ENCODE measurements at regions not wholly inside any gene's neighbourhood (a gene's known extent, or its start where the extent isn't known, plus 50 kb on each side); places are given as distances from the start of the nearest gene placed in this dataset.
"Not testable (repeated sequence)": the region's sequence is repeated elsewhere in the genome, so short reads cannot be mapped to it uniquely, and the experiment has no call there.

DNA sequence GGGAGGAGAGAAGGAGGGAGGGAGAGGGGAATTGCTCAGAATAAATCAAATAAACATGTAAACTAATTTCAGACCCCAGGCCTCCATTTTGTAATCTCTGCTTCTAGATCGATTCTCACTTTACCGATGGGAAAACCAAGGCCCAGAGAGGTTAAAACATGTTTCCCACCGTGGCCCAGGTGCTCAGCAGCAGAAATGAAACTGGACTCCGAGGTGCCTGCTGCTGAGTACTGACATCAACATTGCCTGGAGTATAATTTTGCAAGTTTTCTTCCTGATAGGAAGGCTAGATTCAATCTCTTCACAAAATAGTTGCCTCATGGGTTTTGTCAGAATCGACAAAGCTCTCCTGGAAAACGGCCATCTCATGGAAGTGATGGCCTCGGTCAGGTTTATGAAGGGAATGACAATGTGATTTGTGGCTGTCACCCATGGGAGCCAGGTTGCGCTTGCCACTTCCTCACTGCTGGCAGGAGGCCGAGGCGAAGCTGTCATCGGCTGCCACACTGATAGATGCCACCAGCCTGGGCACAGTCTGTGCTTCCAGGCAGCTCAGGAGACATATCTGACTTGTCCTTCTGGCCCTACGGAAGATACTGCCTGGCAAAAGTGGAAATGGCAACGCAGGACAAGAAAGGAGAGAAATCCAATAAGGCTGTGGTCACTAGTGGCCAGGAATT lies 133.1 kb upstream of the LRRN1 start:
- no peak overlapping the region for H3K4me3 Mint-ChIP-seq
- H3K4me1 Mint-ChIP-seq: peaks cover 5% of the 10 kb centered on the region
- H3K9me3 Mint-ChIP-seq (ENCODE audit: low read depth): peaks cover 5% of the 10 kb centered on the region
- ATAC-seq (no peak), DNase-seq (no peak)
- no peak overlapping the region for H3K27ac Mint-ChIP-seq
- no peaks in the 10 kb centered on the region for H3K36me3 Mint-ChIP-seq
- CTCF ChIA-PET: no interaction called here
- H3K27me3 Mint-ChIP-seq: peaks cover 3% of the 10 kb centered on the region

DNA sequence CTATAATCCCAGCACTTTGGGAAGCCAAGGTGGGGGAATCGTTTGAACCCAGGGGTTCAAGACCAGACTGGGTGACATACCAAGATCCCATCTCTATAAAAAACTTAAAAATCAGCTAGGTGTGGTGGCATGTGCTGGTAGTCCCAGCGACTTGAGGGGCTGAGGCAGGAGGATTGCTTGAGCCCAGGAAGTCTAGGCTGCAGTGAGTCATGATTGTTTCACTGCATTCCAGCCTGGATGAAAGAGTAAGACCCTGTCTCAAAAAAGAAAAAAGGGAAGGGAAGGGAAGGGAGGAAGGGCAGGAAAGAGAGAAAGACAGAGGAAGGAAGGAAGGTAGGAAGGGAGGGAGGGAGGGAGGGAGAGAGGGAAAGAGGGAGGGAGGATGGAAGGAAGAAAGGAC lies 133.7 kb upstream of the LRRN1 start:
- Mint-ChIP-seq H3K27me3 (peaks cover 3% of the 10 kb centered on the region), H3K27ac (no peak overlapping the region), H3K9me3 (ENCODE audit: low read depth) (peaks cover 5% of the 10 kb centered on the region), H3K4me1 (peaks cover 5% of the 10 kb centered on the region), H3K4me3 (no peak overlapping the region), H3K36me3 (no peaks in the 10 kb centered on the region)
- ATAC-seq (no peak), DNase-seq (no peak)
- CTCF ChIA-PET: no interaction called here

DNA sequence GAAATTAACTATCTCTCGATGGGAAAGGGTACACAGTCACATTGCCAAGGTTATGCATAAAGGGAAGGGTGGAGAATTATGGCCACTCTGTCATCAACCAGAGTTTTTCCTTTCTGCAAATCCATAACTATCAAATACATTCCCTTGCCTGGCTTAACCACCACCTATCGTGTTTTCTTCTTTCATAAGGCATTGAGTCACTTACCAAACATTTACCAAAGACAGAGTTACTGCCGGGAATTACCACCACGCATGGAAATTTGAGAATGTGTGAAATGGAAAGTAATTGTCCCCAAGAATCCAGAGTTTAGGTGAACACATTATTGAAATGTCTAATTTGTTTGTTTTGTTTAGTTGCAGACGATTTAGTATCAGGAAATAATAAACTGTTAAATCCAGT lies 134.3 kb upstream of the LRRN1 start:
- Mint-ChIP-seq H3K4me1 (peaks cover 5% of the 10 kb centered on the region), H3K9me3 (ENCODE audit: low read depth) (peaks cover 5% of the 10 kb centered on the region), H3K27ac (no peak overlapping the region), H3K36me3 (no peaks in the 10 kb centered on the region), H3K4me3 (no peak overlapping the region), H3K27me3 (peaks cover 3% of the 10 kb centered on the region)
- ATAC-seq (no peak), DNase-seq (no peak)
- CTCF ChIA-PET: no interaction called here

DNA sequence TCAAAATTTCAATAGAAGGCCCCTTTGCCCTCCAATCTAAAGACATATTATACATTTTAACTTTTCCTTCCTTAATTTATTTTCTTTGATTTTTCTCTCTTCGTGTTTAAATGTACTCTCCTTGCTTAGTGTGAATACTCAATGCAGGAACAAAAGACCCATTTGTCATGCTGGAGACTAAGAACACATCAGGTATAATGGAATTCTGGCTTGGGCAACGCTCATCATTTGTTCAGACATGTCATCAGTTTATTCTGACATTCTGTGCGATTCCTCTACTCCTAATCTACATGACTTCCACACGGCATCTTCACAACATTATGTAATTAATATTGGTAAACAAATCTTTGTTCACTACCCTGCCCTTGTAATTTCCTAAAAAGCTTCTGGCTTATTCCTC lies 136.6 kb upstream of the LRRN1 start:
- H3K27ac Mint-ChIP-seq: no peak overlapping the region
- H3K9me3 Mint-ChIP-seq (ENCODE audit: low read depth): no peaks in the 10 kb centered on the region
- no peak overlapping the region for H3K4me3 Mint-ChIP-seq
- peaks cover 5% of the 10 kb centered on the region for H3K4me1 Mint-ChIP-seq
- H3K36me3 Mint-ChIP-seq: no peaks in the 10 kb centered on the region
- peaks cover 3% of the 10 kb centered on the region for H3K27me3 Mint-ChIP-seq
- no peak for ATAC-seq
- DNase-seq: no peak
- CTCF ChIA-PET: no interaction called here

DNA sequence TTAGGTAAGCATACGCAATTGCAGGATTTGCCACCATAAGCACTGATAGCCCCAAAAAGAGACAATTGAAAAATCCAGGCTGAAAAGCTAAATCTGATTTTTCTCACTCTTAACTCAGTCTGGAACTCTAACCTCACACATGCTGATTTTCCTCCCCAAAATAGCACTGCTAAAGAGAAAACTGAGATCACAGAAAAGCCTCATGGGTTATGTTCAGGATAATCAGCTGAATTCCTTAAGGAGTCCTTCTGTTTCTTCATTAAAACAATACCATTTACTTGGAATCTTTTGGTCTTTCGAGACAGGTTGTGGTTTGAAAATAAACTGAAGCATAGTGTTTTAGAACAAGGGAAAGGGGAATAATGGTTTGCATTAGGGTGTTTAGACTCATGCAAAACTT lies 144.3 kb upstream of the LRRN1 start:
- no peaks in the 10 kb centered on the region for H3K27me3 Mint-ChIP-seq
- no peak overlapping the region for H3K27ac Mint-ChIP-seq
- H3K4me1 Mint-ChIP-seq: no peaks in the 10 kb centered on the region

DNA sequence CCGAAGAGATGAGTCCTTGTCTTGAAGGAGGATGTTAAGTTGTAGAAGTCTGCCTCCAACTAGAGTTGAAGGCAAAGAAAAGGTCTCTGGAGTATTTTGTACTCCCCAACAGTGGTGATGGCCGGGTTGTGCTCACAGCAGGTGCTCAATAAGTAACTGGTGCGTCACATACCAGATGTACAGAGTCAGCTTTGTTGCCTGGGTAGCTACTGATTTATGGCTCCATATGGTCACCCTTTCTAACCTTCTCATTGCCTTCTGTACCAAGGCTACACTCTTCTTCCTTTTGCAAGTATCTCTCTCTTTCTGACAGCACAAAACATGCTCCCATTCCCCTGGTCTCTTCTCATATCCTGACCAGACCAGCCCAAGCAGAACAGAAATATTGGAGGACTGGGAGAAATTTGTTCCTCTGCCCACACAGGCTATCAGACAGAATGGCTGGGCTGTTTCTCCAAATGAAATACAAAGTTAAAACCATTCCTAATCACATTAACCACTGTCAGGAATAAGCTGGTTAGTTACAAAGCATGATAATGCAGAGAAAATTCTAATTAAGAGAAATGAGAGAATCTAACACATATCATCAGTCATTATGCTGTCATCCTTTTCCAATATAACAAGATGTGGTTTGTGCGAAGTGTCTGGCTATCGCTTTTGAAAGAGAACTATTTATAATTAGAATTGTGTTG lies 150.1 kb upstream of the LRRN1 start:
- Mint-ChIP-seq H3K36me3 (no peaks in the 10 kb centered on the region), H3K27me3 (no peaks in the 10 kb centered on the region), H3K4me1 (no peaks in the 10 kb centered on the region), H3K9me3 (ENCODE audit: low read depth) (no peaks in the 10 kb centered on the region), H3K4me3 (no peak overlapping the region), H3K27ac (no peak overlapping the region)
- CTCF ChIA-PET: no interaction called here
- ATAC-seq (no peak), DNase-seq (no peak)

More for the DNA sequence above, 144.3 kb upstream of the LRRN1 start:
- CTCF ChIA-PET: no interaction called here
- no peaks in the 10 kb centered on the region for H3K9me3 Mint-ChIP-seq (ENCODE audit: low read depth)
- no peak for DNase-seq
- H3K4me3 Mint-ChIP-seq: no peak overlapping the region
- ATAC-seq: no peak
- H3K36me3 Mint-ChIP-seq: no peaks in the 10 kb centered on the region

DNA sequence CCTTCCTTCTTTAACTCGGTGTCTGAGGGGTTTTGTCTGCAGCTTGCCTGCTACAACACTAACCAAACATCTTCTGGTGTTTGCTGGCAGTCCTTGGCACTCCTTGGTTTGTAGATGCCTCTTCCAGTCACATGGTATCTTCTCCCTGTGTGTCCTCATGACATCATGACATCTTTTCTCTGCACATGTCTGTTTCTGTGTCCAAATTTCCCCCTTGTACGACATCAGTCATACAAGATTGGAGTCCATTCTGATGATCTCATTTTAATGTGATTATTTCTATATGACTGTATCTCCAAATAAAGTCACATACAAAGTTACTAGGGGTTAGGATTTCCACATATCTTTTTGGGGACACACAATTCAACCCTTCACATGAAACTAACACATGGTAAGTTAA lies 152.3 kb upstream of the LRRN1 start:
- DNase-seq (no peak), ATAC-seq (no peak)
- CTCF ChIA-PET: no interaction called here
- no peaks in the 10 kb centered on the region for H3K36me3 Mint-ChIP-seq
- H3K4me1 Mint-ChIP-seq: no peaks in the 10 kb centered on the region
- no peak overlapping the region for H3K27ac Mint-ChIP-seq
- H3K27me3 Mint-ChIP-seq: no peaks in the 10 kb centered on the region
- H3K4me3 Mint-ChIP-seq: no peak overlapping the region
- no peaks in the 10 kb centered on the region for H3K9me3 Mint-ChIP-seq (ENCODE audit: low read depth)

DNA sequence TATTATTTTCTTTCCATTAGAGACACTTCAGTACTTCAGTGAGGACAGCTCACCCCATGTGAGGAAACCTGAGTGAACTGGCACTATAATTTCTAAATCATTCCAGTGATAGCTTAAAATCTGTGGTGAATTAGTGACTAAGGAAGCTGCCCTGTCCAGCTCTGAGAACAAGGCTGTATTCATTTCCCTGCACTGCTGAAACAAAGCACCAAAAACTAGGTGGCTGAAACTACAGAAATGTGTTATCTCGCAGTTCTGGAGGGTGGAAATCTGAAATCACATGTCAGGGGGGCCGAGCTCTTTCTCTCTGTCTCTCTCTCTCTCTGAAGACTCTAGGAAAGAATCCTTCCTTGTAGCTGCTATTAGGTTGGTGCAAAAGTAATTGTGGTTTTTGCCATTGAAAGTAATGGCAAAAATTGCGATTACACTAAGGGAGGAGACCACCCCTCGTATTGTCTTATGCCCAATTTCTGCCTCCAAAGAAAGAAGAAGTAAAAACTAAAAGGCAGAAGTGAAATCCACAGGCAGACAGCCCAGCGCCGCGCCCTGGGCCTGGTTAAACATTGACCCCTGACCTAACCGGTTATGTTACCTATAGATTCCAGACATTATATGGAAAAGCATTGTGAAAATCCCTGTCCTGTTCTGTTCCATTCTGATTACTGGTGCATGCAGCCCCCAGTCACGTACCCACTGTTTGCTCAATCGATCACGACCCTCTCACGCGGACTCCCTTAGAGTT lies 153.0 kb upstream of the LRRN1 start:
- H3K27ac Mint-ChIP-seq; H3K4me3 Mint-ChIP-seq; DNase-seq; H3K36me3 Mint-ChIP-seq; H3K27me3 Mint-ChIP-seq; H3K4me1 Mint-ChIP-seq; ATAC-seq; CTCF ChIA-PET; H3K9me3 Mint-ChIP-seq (ENCODE audit: low read depth): not testable (repeated sequence)

DNA sequence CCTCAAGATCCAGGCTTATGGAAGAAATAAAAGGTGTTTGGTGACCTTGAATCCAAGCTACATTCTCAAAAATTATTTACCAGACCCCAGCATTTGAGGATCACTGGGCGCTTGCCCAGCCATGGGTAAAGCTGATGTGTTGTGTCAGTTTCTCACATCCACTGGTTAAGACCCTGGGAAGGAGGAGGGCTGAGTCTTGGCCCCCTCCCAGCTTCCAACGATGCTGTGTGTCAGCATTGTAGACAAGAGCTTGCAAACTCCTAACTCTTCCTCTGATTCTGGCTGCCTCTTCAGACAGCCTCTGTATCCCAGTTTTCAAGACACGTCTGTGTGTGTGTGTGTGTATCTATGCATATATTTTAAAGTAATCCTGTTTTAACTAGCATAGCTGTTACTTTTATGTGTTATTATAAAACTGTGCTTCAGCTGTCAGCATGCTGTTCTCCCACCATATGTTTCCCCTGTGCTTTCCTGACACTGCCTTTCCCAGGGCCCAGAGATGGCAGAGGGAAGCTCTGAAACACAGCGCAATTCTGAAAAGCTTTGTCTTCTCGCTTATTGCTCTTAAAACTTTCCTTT lies 157.3 kb upstream of the LRRN1 start:
- no peak for ATAC-seq
- Mint-ChIP-seq H3K27me3 (no peaks in the 10 kb centered on the region), H3K4me3 (no peak overlapping the region), H3K27ac (no peak overlapping the region), H3K4me1 (no peaks in the 10 kb centered on the region), H3K36me3 (no peaks in the 10 kb centered on the region), H3K9me3 (ENCODE audit: low read depth) (no peaks in the 10 kb centered on the region)
- CTCF ChIA-PET: no interaction called here
- DNase-seq: no peak

DNA sequence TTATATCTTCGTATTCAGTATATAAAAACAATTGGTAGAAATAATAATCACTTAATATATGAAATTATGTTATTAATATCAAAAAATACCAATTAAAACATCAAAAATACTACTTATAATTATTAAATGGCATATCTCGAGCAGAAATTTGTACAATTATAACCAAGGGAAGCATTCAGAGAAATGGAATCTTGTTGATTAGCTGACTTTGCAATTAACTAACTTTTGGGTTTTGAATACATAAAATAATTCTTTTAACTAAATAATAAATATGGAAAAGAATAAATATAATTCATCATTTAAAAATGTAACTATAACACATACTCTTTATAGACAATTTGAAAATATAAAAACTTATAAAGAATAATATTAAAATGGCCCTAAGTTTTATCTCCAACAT lies 160.2 kb upstream of the LRRN1 start:
- Mint-ChIP-seq H3K4me3 (no peak overlapping the region), H3K27ac (no peak overlapping the region), H3K27me3 (no peaks in the 10 kb centered on the region), H3K9me3 (ENCODE audit: low read depth) (no peaks in the 10 kb centered on the region), H3K4me1 (no peaks in the 10 kb centered on the region), H3K36me3 (no peaks in the 10 kb centered on the region)
- ATAC-seq (no peak), DNase-seq (no peak)
- CTCF ChIA-PET: no interaction called here

DNA sequence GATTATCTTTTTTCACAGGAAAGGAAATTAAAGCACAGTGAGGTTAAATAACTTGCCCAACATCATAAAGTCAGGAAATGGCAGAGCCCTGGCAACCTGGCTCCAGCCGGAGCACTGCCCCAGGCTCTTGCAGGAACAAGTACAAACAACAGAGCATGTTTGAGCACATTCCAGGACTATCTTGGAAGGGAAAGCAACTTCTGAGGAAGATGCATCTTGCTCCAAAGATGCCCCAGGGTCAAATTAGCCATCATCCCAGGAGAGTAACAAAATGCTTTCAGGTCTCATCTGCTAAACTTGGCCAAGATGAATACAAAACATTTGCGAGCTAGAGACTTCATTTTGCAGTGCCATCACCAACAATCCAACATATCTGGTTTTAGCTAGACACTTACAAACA lies 162.4 kb upstream of the LRRN1 start:
- Mint-ChIP-seq H3K27me3 (no peaks in the 10 kb centered on the region), H3K4me1 (no peaks in the 10 kb centered on the region), H3K4me3 (no peak overlapping the region), H3K36me3 (no peaks in the 10 kb centered on the region), H3K9me3 (ENCODE audit: low read depth) (no peaks in the 10 kb centered on the region), H3K27ac (no peak overlapping the region)
- DNase-seq (no peak), ATAC-seq (no peak)
- CTCF ChIA-PET: no interaction called here

DNA sequence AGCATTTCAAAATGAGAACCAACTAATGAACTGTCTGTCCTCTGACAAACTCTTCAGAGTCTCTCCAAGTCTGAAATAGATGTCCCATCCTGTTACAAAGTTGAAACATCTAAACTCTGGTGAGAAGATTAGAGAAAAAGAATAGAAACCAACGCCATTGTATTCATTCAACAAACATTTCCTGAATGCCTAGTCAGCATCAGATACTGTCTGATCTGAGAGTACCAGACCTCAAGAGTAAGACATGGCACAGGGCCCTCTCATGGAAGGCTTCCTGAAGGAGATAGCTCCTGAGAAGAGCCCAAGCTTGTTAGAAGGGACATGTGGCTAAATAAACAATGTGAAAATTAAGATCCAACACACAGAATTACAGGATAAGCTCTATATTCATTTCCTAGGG lies 164.1 kb upstream of the LRRN1 start:
- Mint-ChIP-seq H3K4me1 (no peaks in the 10 kb centered on the region), H3K36me3 (no peaks in the 10 kb centered on the region), H3K4me3 (no peak overlapping the region), H3K27ac (no peak overlapping the region), H3K9me3 (ENCODE audit: low read depth) (no peaks in the 10 kb centered on the region), H3K27me3 (no peaks in the 10 kb centered on the region)
- ATAC-seq (no peak), DNase-seq (no peak)
- CTCF ChIA-PET: no interaction called here

DNA sequence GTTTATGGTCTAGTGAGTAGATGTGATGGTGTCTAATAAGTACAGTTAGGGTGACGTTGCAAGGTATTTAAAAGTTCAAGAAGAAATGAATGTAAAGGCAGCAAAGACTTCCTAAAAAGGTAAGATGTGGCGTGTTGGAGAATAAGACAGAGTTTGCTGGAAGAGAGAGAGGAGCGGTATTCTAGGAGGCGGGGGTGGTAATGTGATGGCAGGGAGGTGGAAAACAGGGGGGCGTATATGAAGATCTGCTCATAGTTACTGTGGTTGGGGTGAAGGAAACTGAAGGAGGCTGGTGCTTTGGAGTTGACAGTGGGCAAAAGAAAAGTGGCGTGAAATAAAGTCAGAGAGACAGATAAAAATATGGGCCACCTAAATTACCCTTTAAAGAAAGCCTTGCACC lies 164.9 kb upstream of the LRRN1 start:
- DNase-seq: no peak

DNA sequence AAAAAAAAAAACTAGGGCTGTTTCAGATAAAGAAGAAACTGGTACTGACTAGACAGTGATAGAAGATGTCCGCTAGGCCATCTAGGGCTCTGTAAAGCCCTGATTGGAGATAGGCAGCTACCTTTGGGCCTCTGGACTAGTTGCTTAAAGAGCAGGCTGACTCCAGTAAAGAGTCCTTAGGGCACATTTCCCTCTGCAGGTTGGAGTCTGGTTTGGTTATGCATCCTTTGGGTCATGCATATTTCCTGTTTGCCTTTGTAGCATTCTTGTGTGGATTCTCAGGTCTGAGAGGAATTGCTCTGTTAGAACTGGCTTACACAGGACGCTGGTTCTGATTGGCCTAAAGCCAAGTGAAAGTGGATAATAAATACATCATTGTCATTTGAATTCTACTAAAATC lies 165.5 kb upstream of the LRRN1 start:
- CTCF ChIA-PET: no interaction called here

More for the DNA sequence above, 164.9 kb upstream of the LRRN1 start:
- Mint-ChIP-seq H3K27me3 (no peaks in the 10 kb centered on the region), H3K9me3 (ENCODE audit: low read depth) (no peaks in the 10 kb centered on the region), H3K36me3 (no peaks in the 10 kb centered on the region), H3K4me1 (no peaks in the 10 kb centered on the region), H3K4me3 (no peak overlapping the region), H3K27ac (no peak overlapping the region)
- CTCF ChIA-PET: no interaction called here
- ATAC-seq: no peak

More for the DNA sequence above, 165.5 kb upstream of the LRRN1 start:
- H3K9me3 Mint-ChIP-seq (ENCODE audit: low read depth): no peaks in the 10 kb centered on the region
- no peak overlapping the region for H3K27ac Mint-ChIP-seq
- DNase-seq (no peak), ATAC-seq (no peak)
- H3K4me1 Mint-ChIP-seq: no peaks in the 10 kb centered on the region
- H3K4me3 Mint-ChIP-seq: no peak overlapping the region
- H3K36me3 Mint-ChIP-seq: no peaks in the 10 kb centered on the region
- no peaks in the 10 kb centered on the region for H3K27me3 Mint-ChIP-seq

All from activated CD8-positive, alpha-beta memory T cell treated with anti-CD3 and anti-CD28 coated beads, Interleukin-2, amount 10 ng/mL, durations not matched to agents 7 days and 5 days (primary cell).